22Rv1 (cell line): ENCODE measurements at regions not wholly inside any gene's neighbourhood (a gene's known extent, or its start where the extent isn't known, plus 50 kb on each side); places are given as distances from the start of the nearest gene placed in this dataset.

Experiments used
- CTCF ChIP-seq: fragments of 450-650 bp; IDR thresholded peaks from 2 replicates; pipeline ENCODE4 v1.5.1; 2017; ENCODE audit warnings: mild to moderate bottlenecking
- ZFX ChIP-seq: fragments of 450-650 bp; IDR thresholded peaks from 2 replicates; pipeline ENCODE4 v1.6.1; 2017; ENCODE audit warnings: antibody characterized with exemption, borderline replicate concordance

GRCh38 chr3:6580808-6581207 is 280.1 kb upstream of the GRM7 start:
- TF ChIP-seq CTCF (no peak), ZFX (no peak)
